Gastroesophageal sphincter (tissue), 3 donors: ENCODE measurements at regions not wholly inside any gene's neighbourhood (a gene's known extent, or its start where the extent isn't known, plus 50 kb on each side); places are given as distances from the start of the nearest gene placed in this dataset.
"Not testable (repeated sequence)": the region's sequence is repeated elsewhere in the genome, so short reads cannot be mapped to it uniquely, and the experiment has no call there.

Source experiments
- CTCF ChIP-seq, 4 experiments: fragments of 200-600 bp in 2 of 4; fragments of 450-650 bp in 2 of 4; sonication (generic) in 1 of 4; IDR thresholded peaks; one replicate each; pipeline ENCODE4 v1.5.1; 2017 to 2019; ENCODE audit warnings: antibody characterized with exemption in 4 of 4, mild to moderate bottlenecking in 2 of 4, moderate library complexity in 2 of 4
- POLR2AphosphoS5 ChIP-seq: sonication (generic); formaldehyde crosslinking; IDR thresholded peaks from one replicate; pipeline ENCODE4 v1.6.1; 2017; ENCODE audit warnings: antibody characterized with exemption

- not testable (repeated sequence) for TF ChIP-seq CTCF (IDR thresholded peaks at IDR 0.05); POLR2AphosphoS5
Observed at GRCh38 chr1:146770998-146771397, 167.1 kb upstream of the NBPF12 start.
